PC-3 (cell line): ENCODE measurements at regions not wholly inside any gene's neighbourhood (a gene's known extent, or its start where the extent isn't known, plus 50 kb on each side); places are given as distances from the start of the nearest gene placed in this dataset.

Experiments used
- CTCF ChIP-seq: fragments of 300-600 bp; sonication (generic); conservative IDR thresholded peaks from 2 replicates; pipeline ENCODE4 v1.5.1; 2017; ENCODE audit warnings: antibody characterized with exemption, low read depth, mild to moderate bottlenecking, low read length
- EZH2 ChIP-seq: fragments of 300-600 bp; sonication (generic); IDR thresholded peaks from one replicate; pipeline ENCODE4 v1.6.1; 2017; ENCODE audit warnings: antibody characterized with exemption, mild to moderate bottlenecking, low read length; ENCODE audit not compliant: unreplicated experiment
- EZH2phosphoT487 ChIP-seq: fragments of 300-600 bp; sonication (generic); IDR thresholded peaks from 2 replicates; pipeline ENCODE4 v1.6.1; 2018; ENCODE audit warnings: mild to moderate bottlenecking, antibody characterized with exemption, low read length, borderline replicate concordance

GRCh38 chr5:148909040-148909439 lies 82.6 kb downstream of the ADRB2 start:
- TF ChIP-seq CTCF, result no peak
- no peak for TF ChIP-seq EZH2
- no peak for TF ChIP-seq EZH2phosphoT487
